ENCODE measurements at regions not wholly inside any gene's neighbourhood (a gene's known extent, or its start where the extent isn't known, plus 50 kb on each side); places are given as distances from the start of the nearest gene placed in this dataset.

GRCh38 chr15:24865303-24865702 lies 89.5 kb upstream of the SNRPN start:
- Histone ChIP-seq H3K4me1 (ENCODE audit: control insufficient read depth, insufficient read depth, low read length) (no peaks in the 10 kb centered on the region), H3K36me3 (ENCODE audit: control insufficient read depth, insufficient read depth, low read length) (no peaks in the 10 kb centered on the region), H3K4me3 (ENCODE audit: low read length) (no peak overlapping the region), H3K27ac (ENCODE audit: low read length) (no peak overlapping the region), H3K27me3 (ENCODE audit: control insufficient read depth, insufficient read depth, low read length) (no peaks in the 10 kb centered on the region), H3K9me3 (replicated peaks; ENCODE audit: control insufficient read depth, low read depth, low read length) (no peaks in the 10 kb centered on the region)
- DNase-seq: no peak
- 82% methylated on average over 2 of the region's 4 CpGs for WGBS (ENCODE audit: insufficient coverage)

DNA sequence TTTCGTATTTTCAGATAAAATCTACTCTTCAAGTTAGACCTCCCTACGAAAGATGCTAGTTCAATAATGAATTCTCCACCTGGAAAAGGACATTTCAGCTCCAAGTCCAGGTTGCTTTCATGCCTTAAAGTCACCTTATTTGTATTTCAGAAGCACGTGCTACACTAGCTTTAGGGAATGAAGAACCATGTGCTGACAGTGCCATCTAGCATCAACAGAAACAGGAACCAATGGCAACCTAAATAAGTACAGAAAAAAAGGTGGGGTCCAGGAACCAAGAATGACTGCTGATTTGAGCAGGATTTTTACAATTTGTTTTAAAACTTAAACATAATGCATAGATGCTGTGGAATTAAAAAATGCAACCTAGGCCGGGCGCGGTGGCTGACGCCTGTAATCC lies 77.6 kb upstream of the SNRPN start:
- H3K4me3 ChIP-seq (ENCODE audit: low read length): no peak overlapping the region
- no peak for DNase-seq
- H3K9me3 ChIP-seq (replicated peaks; ENCODE audit: control insufficient read depth, low read depth, low read length): peaks cover 10% of the 10 kb centered on the region
- no peaks in the 10 kb centered on the region for H3K36me3 ChIP-seq (ENCODE audit: control insufficient read depth, insufficient read depth, low read length)
- WGBS (ENCODE audit: insufficient coverage): 61% methylated on average over 2 of the region's 7 CpGs
- no peak overlapping the region for H3K27ac ChIP-seq (ENCODE audit: low read length)
- H3K27me3 ChIP-seq (ENCODE audit: control insufficient read depth, insufficient read depth, low read length): no peaks in the 10 kb centered on the region
- no peaks in the 10 kb centered on the region for H3K4me1 ChIP-seq (ENCODE audit: control insufficient read depth, insufficient read depth, low read length)

- H3K27ac ChIP-seq (ENCODE audit: low read length): peak overlapping the region; percentile 15
- WGBS (ENCODE audit: insufficient coverage): 36% methylated on average over 35 of the region's 37 CpGs
- DNase-seq: peak; percentile 81
These were observed 76.6 kb upstream of the SNRPN start for GRCh38 chr15:24878153-24878552.

DNA sequence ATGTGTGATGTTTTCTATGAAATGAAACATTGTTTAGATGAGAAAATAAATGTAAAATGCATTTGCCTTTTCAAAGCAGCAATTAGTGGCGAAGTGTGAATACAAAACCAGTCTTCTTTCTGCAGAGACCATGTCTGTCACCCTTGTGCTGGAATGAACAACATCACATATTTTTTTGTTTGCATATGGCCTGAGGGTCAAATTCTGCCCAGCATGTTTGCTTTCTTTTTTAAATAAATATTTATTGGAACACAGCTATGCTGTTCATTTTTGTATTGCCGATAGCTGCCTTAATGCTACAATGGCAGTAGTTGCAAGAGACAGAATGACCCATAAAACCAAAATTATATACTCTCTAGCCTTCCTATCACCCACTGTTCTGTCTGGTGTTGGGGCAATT lies 75.3 kb upstream of the SNRPN start:
- Histone ChIP-seq H3K27ac (ENCODE audit: low read length) (no peak overlapping the region), H3K4me3 (ENCODE audit: low read length) (no peak overlapping the region), H3K4me1 (ENCODE audit: control insufficient read depth, insufficient read depth, low read length) (no peaks in the 10 kb centered on the region), H3K9me3 (replicated peaks; ENCODE audit: control insufficient read depth, low read depth, low read length) (peaks cover 10% of the 10 kb centered on the region), H3K27me3 (ENCODE audit: control insufficient read depth, insufficient read depth, low read length) (no peaks in the 10 kb centered on the region), H3K36me3 (ENCODE audit: control insufficient read depth, insufficient read depth, low read length) (no peaks in the 10 kb centered on the region)
- no CpG with 5 or more reads among the region's 2 CpGs for WGBS (ENCODE audit: insufficient coverage)
- no peak for DNase-seq

More at GRCh38 chr15:24878153-24878552, 76.6 kb upstream of the SNRPN start:
- Histone ChIP-seq H3K27me3 (ENCODE audit: control insufficient read depth, insufficient read depth, low read length) (no peaks in the 10 kb centered on the region), H3K9me3 (replicated peaks; ENCODE audit: control insufficient read depth, low read depth, low read length) (peaks cover 10% of the 10 kb centered on the region), H3K36me3 (ENCODE audit: control insufficient read depth, insufficient read depth, low read length) (no peaks in the 10 kb centered on the region), H3K4me1 (ENCODE audit: control insufficient read depth, insufficient read depth, low read length) (no peaks in the 10 kb centered on the region), H3K4me3 (ENCODE audit: low read length) (peak overlapping the region; percentile 44)

- no peaks in the 10 kb centered on the region for H3K4me1 ChIP-seq (ENCODE audit: control insufficient read depth, insufficient read depth, low read length)
- H3K27me3 ChIP-seq (ENCODE audit: control insufficient read depth, insufficient read depth, low read length): no peaks in the 10 kb centered on the region
- H3K4me3 ChIP-seq (ENCODE audit: low read length): no peak overlapping the region
- no peaks in the 10 kb centered on the region for H3K36me3 ChIP-seq (ENCODE audit: control insufficient read depth, insufficient read depth, low read length)
- H3K9me3 ChIP-seq (replicated peaks; ENCODE audit: control insufficient read depth, low read depth, low read length): peaks cover 10% of the 10 kb centered on the region
- H3K27ac ChIP-seq (ENCODE audit: low read length): no peak overlapping the region
- DNase-seq: no peak
- WGBS (ENCODE audit: insufficient coverage): 65% methylated on average over 5 of the region's 8 CpGs
These were observed 74.1 kb upstream of the SNRPN start for GRCh38 chr15:24880663-24881062.

GRCh38 chr15:24886538-24886937 lies 68.2 kb upstream of the SNRPN start:
- WGBS (ENCODE audit: insufficient coverage): no CpG with 5 or more reads among the region's 3 CpGs
- H3K27me3 ChIP-seq (ENCODE audit: control insufficient read depth, insufficient read depth, low read length): no peaks in the 10 kb centered on the region
- H3K27ac ChIP-seq (ENCODE audit: low read length): no peak overlapping the region
- no peak overlapping the region for H3K4me3 ChIP-seq (ENCODE audit: low read length)
- H3K9me3 ChIP-seq (replicated peaks; ENCODE audit: control insufficient read depth, low read depth, low read length): no peaks in the 10 kb centered on the region
- no peaks in the 10 kb centered on the region for H3K4me1 ChIP-seq (ENCODE audit: control insufficient read depth, insufficient read depth, low read length)
- no peaks in the 10 kb centered on the region for H3K36me3 ChIP-seq (ENCODE audit: control insufficient read depth, insufficient read depth, low read length)
- no peak for DNase-seq

DNA sequence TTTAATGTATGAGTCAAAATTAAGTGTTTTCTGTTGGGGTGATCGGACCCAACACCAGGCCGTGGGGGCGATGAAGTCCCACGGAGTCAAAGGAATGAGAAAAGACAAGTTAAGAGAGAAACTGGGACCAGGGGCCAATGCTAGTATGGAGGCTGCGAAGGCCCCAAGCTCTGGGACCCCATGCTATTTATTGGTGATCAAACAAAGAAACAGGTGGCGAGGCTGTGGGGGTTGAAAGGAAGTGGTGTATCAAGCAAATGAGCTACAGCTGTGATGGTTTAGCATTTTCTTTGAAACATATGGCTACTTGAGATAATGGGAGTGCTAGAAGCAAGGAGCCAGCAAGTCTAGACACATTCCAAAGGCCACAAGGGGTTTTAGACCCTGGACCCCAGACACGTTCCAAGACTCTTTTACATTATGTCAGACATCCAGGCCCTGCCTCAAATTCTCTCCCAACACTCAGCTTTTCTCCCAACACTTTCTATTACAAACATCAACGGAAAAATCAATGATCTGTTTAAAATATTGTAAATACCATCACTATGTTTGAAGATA lies 56.0 kb upstream of the SNRPN start:
- no peak for DNase-seq
- H3K36me3 ChIP-seq (ENCODE audit: control insufficient read depth, insufficient read depth, low read length): no peaks in the 10 kb centered on the region
- no peak overlapping the region for H3K4me3 ChIP-seq (ENCODE audit: low read length)
- H3K27me3 ChIP-seq (ENCODE audit: control insufficient read depth, insufficient read depth, low read length): no peaks in the 10 kb centered on the region
- 48% methylated on average over 6 of the region's 8 CpGs for WGBS (ENCODE audit: insufficient coverage)
- peaks cover 6% of the 10 kb centered on the region for H3K9me3 ChIP-seq (replicated peaks; ENCODE audit: control insufficient read depth, low read depth, low read length)
- H3K4me1 ChIP-seq (ENCODE audit: control insufficient read depth, insufficient read depth, low read length): no peaks in the 10 kb centered on the region
- H3K27ac ChIP-seq (ENCODE audit: low read length): no peak overlapping the region

DNA sequence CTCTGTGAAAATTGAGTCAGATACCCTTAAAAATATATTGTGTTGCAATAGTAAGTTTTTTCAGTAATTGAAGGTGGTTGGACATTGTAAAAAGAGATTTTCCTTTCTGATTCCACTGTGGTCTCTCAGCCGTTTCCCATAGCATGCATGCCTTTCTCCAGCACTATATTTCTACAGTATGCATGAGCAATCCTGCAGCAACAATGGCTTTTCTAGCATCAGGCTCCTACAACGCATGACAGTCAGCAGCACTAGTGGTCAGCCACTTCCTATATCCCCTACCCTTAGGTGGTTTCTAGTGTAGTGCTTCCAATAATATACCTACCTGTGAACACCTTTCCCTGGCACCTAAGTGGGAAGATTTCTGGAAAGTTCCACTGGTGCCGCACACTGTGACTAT lies 55.4 kb upstream of the SNRPN start:
- Histone ChIP-seq H3K4me3 (ENCODE audit: low read length) (no peak overlapping the region), H3K36me3 (ENCODE audit: control insufficient read depth, insufficient read depth, low read length) (no peaks in the 10 kb centered on the region), H3K27me3 (ENCODE audit: control insufficient read depth, insufficient read depth, low read length) (no peaks in the 10 kb centered on the region), H3K4me1 (ENCODE audit: control insufficient read depth, insufficient read depth, low read length) (no peaks in the 10 kb centered on the region), H3K27ac (ENCODE audit: low read length) (no peak overlapping the region), H3K9me3 (replicated peaks; ENCODE audit: control insufficient read depth, low read depth, low read length) (peaks cover 6% of the 10 kb centered on the region)
- 83% methylated on average over 1 of the region's 3 CpGs for WGBS (ENCODE audit: insufficient coverage)
- DNase-seq: no peak

DNA sequence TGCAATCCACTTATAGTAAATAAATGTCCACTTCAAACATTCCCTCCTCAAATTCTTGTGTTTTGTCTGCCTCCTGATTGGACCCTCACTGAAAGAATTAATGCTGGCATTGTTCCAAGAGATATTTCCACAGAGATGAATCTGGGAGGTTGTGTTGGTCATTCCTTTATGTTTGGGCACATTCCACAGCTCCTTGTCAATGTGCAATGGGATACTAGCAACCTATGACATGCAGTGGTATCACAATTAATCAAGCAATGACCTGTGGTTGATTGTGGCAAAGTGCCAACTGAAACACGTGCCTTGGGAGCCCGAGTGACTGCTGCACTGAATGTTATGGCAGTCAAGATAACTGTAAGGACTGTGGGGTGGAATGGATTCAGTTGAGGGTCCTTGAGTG lies 55.0 kb upstream of the SNRPN start:
- Histone ChIP-seq H3K4me3 (ENCODE audit: low read length) (no peak overlapping the region), H3K27me3 (ENCODE audit: control insufficient read depth, insufficient read depth, low read length) (no peaks in the 10 kb centered on the region), H3K4me1 (ENCODE audit: control insufficient read depth, insufficient read depth, low read length) (no peaks in the 10 kb centered on the region), H3K36me3 (ENCODE audit: control insufficient read depth, insufficient read depth, low read length) (no peaks in the 10 kb centered on the region), H3K27ac (ENCODE audit: low read length) (no peak overlapping the region), H3K9me3 (replicated peaks; ENCODE audit: control insufficient read depth, low read depth, low read length) (peaks cover 6% of the 10 kb centered on the region)
- WGBS (ENCODE audit: insufficient coverage): 63% methylated on average over 2 of the region's 2 CpGs
- no peak for DNase-seq

GRCh38 chr15:24901409-24901808 lies 53.4 kb upstream of the SNRPN start:
- Histone ChIP-seq H3K4me1 (ENCODE audit: control insufficient read depth, insufficient read depth, low read length) (no peaks in the 10 kb centered on the region), H3K27me3 (ENCODE audit: control insufficient read depth, insufficient read depth, low read length) (no peaks in the 10 kb centered on the region), H3K27ac (ENCODE audit: low read length) (no peak overlapping the region), H3K4me3 (ENCODE audit: low read length) (no peak overlapping the region), H3K9me3 (replicated peaks; ENCODE audit: control insufficient read depth, low read depth, low read length) (peaks cover 6% of the 10 kb centered on the region), H3K36me3 (ENCODE audit: control insufficient read depth, insufficient read depth, low read length) (no peaks in the 10 kb centered on the region)
- WGBS (ENCODE audit: insufficient coverage): 100% methylated on average over 2 of the region's 3 CpGs
- no peak for DNase-seq
